ENCODE measurements at regions not wholly inside any gene's neighbourhood (a gene's known extent, or its start where the extent isn't known, plus 50 kb on each side); places are given as distances from the start of the nearest gene placed in this dataset.
A peak's percentile ranks its signal among the peaks of the same experiment; 100 is the strongest.

DNA sequence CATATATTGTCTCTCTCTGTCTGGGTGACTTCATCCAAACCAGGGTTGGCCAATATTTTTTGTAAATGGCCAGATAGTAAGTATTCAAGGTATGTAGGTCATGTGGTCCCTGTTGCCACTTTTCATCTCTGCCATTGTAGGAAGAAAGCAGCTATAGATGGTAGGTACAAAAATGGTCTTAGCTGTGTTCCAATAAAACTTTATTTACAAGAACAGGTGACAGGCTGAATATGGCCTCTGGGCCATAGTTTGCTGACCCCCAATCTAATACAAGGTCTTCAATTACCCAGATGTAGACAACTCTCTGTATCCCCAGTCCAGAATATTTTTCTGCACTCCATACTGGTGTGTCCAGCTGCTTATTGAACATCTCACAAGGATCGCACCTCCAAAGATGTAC, 166.2 kb upstream of the FZD8 start:
- TF ChIP-seq, protein P1, sequence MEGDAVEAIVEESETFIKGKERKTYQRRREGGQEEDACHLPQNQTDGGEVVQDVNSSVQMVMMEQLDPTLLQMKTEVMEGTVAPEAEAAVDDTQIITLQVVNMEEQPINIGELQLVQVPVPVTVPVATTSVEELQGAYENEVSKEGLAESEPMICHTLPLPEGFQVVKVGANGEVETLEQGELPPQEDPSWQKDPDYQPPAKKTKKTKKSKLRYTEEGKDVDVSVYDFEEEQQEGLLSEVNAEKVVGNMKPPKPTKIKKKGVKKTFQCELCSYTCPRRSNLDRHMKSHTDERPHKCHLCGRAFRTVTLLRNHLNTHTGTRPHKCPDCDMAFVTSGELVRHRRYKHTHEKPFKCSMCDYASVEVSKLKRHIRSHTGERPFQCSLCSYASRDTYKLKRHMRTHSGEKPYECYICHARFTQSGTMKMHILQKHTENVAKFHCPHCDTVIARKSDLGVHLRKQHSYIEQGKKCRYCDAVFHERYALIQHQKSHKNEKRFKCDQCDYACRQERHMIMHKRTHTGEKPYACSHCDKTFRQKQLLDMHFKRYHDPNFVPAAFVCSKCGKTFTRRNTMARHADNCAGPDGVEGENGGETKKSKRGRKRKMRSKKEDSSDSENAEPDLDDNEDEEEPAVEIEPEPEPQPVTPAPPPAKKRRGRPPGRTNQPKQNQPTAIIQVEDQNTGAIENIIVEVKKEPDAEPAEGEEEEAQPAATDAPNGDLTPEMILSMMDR (IDR thresholded peaks at IDR 0.05; ENCODE audit: low read length, missing control alignments) = no peak
- H3K4me3 ChIP-seq (replicated peaks; ENCODE audit: low read depth, low read length) = no peak overlapping the region
- no peak for DNase-seq (ENCODE audit: low read depth)

DNA sequence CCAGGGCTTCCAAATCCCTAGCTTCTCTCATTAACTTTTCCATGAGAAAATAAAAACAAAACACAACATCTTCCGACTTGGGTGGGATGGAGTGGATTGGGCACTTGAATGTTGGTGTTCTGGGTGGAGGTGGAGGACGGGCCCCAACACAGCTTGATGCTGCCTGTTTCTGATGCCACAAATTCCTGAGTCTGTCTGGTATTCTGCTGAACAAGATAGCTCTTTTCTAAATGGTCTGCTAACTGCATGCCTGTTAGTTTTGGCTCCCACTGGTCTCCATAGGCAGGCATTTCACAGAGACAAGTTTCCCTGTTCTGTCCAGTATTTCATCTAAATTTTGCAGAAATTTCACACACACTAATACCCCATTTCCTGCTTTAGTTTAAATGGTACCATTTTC, 160.9 kb upstream of the FZD8 start:
- DNase-seq (ENCODE audit: low read depth) = no peak
- H3K4me3 ChIP-seq (replicated peaks; ENCODE audit: low read depth, low read length) = no peak overlapping the region
- TF ChIP-seq, protein P1 (IDR thresholded peaks at IDR 0.05; ENCODE audit: low read length, missing control alignments) = no peak

DNA sequence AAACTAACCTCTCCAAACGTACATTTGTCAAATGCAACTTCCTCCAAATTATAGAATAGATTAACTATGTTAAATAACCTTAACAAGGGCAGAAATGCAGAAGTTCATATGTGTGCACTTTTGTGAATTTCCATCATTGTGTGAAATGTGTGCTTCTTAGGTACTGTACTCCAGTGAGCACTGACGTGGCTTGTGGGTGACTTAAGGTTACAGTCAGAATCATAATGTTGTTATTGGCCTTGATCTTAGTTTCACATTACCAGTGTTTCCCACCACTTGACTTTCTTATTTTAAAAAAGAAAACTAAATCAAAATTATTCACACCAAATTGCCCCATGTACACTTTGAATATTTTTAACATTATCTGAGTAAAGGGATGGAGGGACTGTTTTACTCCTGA, 155.1 kb upstream of the FZD8 start:
- peak; percentile 11 for DNase-seq (ENCODE audit: low read depth)
- no peak overlapping the region for H3K4me3 ChIP-seq (replicated peaks; ENCODE audit: low read depth, low read length)
- TF ChIP-seq, protein P1 (IDR thresholded peaks at IDR 0.05; ENCODE audit: low read length, missing control alignments) = no peak

DNA sequence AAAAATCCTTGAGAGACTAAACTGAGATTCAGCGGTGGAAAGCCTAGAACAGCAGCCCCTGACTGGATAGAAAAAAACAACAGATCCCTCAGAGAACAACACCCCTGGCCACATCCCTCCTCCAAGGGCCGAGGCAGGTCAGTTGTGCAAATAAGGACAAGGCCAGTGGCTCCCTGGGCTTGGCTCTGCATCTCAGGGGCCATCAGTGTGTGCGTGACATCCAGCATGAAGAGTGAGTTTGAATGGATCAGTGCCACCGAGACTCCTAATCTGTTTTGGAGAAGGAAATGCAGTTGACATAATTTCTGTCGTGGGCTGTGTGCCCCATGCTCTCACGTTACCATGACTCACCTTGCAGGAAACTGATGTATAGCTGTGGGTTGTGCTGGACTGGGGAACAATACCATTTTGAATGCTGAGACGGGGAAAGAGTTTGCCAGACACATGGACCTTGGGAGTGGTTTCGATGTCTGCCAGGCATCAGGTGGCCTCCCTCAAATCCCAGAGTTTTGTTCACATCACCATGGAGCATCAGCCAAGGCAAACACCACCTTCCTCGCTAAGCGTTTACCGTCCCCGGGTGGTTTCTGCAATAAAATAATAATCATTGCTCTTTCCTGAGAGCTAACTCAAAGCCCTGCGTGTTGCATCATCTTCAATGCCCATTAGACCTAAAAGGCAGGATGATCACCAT, 153.2 kb upstream of the FZD8 start:
- DNase-seq (ENCODE audit: low read depth) = peak; percentile 59
- no peak overlapping the region for H3K4me3 ChIP-seq (replicated peaks; ENCODE audit: low read depth, low read length)
- TF ChIP-seq, protein P1 (IDR thresholded peaks at IDR 0.05; ENCODE audit: low read length, missing control alignments) = no peak

DNA sequence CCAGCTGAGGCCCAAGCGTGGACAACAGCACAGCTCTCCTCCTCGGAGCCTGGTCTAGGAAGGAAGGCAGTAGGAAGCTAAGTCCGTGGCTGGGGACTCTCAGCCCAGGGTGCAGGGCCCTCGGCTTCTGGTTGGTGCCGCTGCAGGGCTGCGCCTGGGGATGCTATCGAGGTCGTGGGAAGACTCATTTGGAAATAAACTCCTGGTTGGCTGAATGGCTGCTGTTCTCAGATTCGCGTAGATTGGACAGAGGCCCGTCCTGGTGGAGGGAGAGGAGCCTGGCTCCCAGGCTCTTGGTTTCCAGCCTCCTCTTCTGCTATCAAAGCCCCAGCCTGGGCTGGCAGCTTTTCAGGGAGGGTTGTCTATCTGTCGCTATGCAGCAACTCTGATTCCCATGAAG, 152.6 kb upstream of the FZD8 start:
- no peak overlapping the region for H3K4me3 ChIP-seq (replicated peaks; ENCODE audit: low read depth, low read length)
- peak; percentile 14 for DNase-seq (ENCODE audit: low read depth)
- TF ChIP-seq, protein P1 (IDR thresholded peaks at IDR 0.05; ENCODE audit: low read length, missing control alignments) = no peak

DNA sequence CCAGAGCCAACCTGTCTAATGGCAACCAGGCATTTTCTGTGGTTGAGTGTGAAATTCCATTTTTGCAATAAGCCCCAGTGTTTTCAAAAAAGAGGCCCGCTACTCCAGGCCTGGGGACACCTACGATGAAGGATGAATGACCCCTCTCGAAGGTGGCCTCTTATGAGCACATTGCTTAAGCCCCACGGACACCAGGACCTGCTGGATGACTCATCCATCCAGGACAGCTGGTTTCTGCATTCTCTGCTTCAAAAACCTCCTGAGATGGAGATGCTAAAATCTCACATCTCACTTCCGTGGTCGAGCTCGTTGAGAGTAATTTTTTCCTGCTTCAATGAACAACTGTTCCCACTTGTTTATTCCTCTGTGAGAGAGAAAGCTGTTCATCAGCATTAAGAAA, 150.2 kb upstream of the FZD8 start:
- TF ChIP-seq, protein P1 (IDR thresholded peaks at IDR 0.05; ENCODE audit: low read length, missing control alignments) = no peak
- no peak for DNase-seq (ENCODE audit: low read depth)

DNA sequence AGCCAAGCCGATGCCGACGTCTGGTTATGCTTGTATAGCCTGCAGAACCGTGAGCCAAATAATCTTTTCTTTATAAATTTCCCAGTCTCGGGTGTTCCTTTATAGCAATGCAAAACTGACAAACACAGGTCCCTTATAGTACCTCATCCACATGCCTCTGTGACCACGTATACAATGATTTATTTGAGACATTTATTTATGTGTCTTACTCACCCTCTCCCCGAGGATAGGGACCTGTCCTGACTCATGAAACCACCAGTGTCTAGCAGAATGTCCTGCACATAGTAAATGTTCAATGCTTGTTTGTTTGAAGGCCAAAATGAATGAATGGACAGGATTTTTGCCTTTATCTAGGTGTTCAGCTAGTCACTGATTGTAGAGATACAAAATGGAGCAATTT, 147.9 kb upstream of the FZD8 start:
- DNase-seq (ENCODE audit: low read depth) = peak; percentile 7
- no peak overlapping the region for H3K4me3 ChIP-seq (replicated peaks; ENCODE audit: low read depth, low read length)
- TF ChIP-seq, protein P1 (IDR thresholded peaks at IDR 0.05; ENCODE audit: low read length, missing control alignments) = no peak

More for the DNA sequence above, 150.2 kb upstream of the FZD8 start:
- H3K4me3 ChIP-seq (replicated peaks; ENCODE audit: low read depth, low read length) = no peak overlapping the region
